Panc1 (cell line): ENCODE measurements at regions not wholly inside any gene's neighbourhood (a gene's known extent, or its start where the extent isn't known, plus 50 kb on each side); places are given as distances from the start of the nearest gene placed in this dataset.

ENCODE experiments used
- ATAC-seq: fragments of 200-7000 bp; cut with Tn5 transposase; 2 replicates; pipeline ENCODE4 v1.9.1; 2020; ENCODE audit warnings: mild to moderate bottlenecking, moderate library complexity
- BruUV-seq: library from RNA; stranded (reverse); fragments of 400-500 nt; replicated peaks from 2 replicates; lab custom pipeline; 2021; lab: Mats Ljungman, UMichigan
- CTCF ChIA-PET: fragments of 300-600 bp; sonication (Branson Sonifier 250); formaldehyde crosslinking; loops from one replicate; lab custom pipeline; 2022; ENCODE audit warnings: antibody characterized with exemption; lab: Charles Lee
- POLR2A ChIA-PET: fragments of 300-600 bp; sonication (Branson Sonifier 250); formaldehyde crosslinking; loops from one replicate; lab custom pipeline; 2022; ENCODE audit warnings: antibody characterized with exemption; lab: Charles Lee
- DNase-seq: peaks from one replicate; pipeline ENCODE4 v3.0.0-alpha.2; 2010; ENCODE audit warnings: low read depth, low spot score
- H3K27ac ChIP-seq: 2 replicates; pipeline ENCODE4 v1.5.1; 2011; ENCODE audit warnings: mild to moderate bottlenecking, low read length, inconsistent platforms
- H3K27me3 ChIP-seq: fragments of 200-500 bp; sonication (Bioruptor generic); 2 replicates; pipeline ENCODE4 v1.6.0; 2014; ENCODE audit warnings: low read length, inconsistent platforms; ENCODE audit not compliant: control insufficient read depth, insufficient read depth
- H3K36me3 ChIP-seq: fragments of 200-500 bp; sonication (Bioruptor generic); 2 replicates; pipeline ENCODE4 v1.5.1; 2014; ENCODE audit warnings: inconsistent platforms, mild to moderate bottlenecking, low read length, moderate library complexity; ENCODE audit not compliant: control insufficient read depth, insufficient read depth
- H3K4me1 ChIP-seq: 2 replicates; pipeline ENCODE4 v1.5.1; 2011; ENCODE audit warnings: inconsistent platforms, mild to moderate bottlenecking, low read length, moderate library complexity; ENCODE audit not compliant: control insufficient read depth, insufficient read depth
- H3K4me3 ChIP-seq, 2 experiments: 2 replicates each; pipeline ENCODE4 v1.5.1; 2011 to 2012; ENCODE audit warnings: low read depth in 2 of 2, low read length in 2 of 2, mild to moderate bottlenecking in 2 of 2, inconsistent platforms in 1 of 2, moderate library complexity in 1 of 2
- H3K9me3 ChIP-seq: fragments of 200-500 bp; sonication (Bioruptor generic); 2 replicates; pipeline ENCODE4 v1.5.1; 2014; ENCODE audit warnings: low read depth, mild to moderate bottlenecking, inconsistent platforms, low read length, moderate library complexity; ENCODE audit not compliant: control insufficient read depth, insufficient read depth
- CTCF ChIP-seq: fragments of 450-650 bp; IDR thresholded peaks from 2 replicates; pipeline ENCODE4 v1.5.1; 2017; ENCODE audit warnings: mild to moderate bottlenecking
- POLR2AphosphoS5 ChIP-seq: IDR thresholded peaks from 2 replicates; pipeline ENCODE4 v1.6.1; 2012; ENCODE audit warnings: mild to moderate bottlenecking, low read depth, low read length, moderate library complexity
- REST ChIP-seq, 2 experiments: IDR thresholded peaks; 2 replicates each; pipeline ENCODE4 v1.6.1; 2011 to 2012; ENCODE audit warnings: low read depth in 2 of 2, control low read depth in 1 of 2, low read length in 1 of 2, mild to moderate bottlenecking in 1 of 2, moderate library complexity in 1 of 2; ENCODE audit not compliant: insufficient read depth in 1 of 2
- SIN3A ChIP-seq: IDR thresholded peaks from 2 replicates; pipeline ENCODE4 v1.6.1; 2012; ENCODE audit warnings: low read depth, mild to moderate bottlenecking, low read length, moderate library complexity, borderline replicate concordance; ENCODE audit not compliant: insufficient read depth
- TCF7L2 ChIP-seq: IDR thresholded peaks from 2 replicates; pipeline ENCODE4 v1.6.1; 2011; ENCODE audit warnings: mild to moderate bottlenecking, low read depth, low read length, inconsistent platforms
- in situ Hi-C: cut with HindIII; loops from 2 replicates; pipeline ENCODE4 v1.10.0; 2016; ENCODE audit warnings: low sequenced_read_pairs, low pct_unique_long_range_greater_than_20kb
- intact Hi-C: fragments of 100-400 bp; cut with micrococcal nuclease; formaldehyde crosslinking; loops from one replicate; pipeline ENCODE4 v1.10.0; 2022; ENCODE audit not compliant: unreplicated experiment

GRCh38 chr1:185449378-185450059, 132.5 kb upstream of the IVNS1ABP start:
- ATAC-seq (no peak), DNase-seq (no peak)
- no peak overlapping the region for H3K4me3 ChIP-seq
- H3K27ac ChIP-seq, result no peak overlapping the region
- no peaks in the 10 kb centered on the region for H3K27me3 ChIP-seq
- no peaks in the 10 kb centered on the region for H3K4me1 ChIP-seq
- TF ChIP-seq POLR2AphosphoS5 (no peak), SIN3A (no peak), CTCF (no peak), TCF7L2 (no peak), REST (IDR thresholded peaks at IDR 0.05; ENCODE audit: insufficient read depth in 1 of 2, low read depth in 2 of 2, low read length in 1 of 2) (no peak)
- CTCF ChIA-PET, result no interaction called here
- in situ Hi-C loops, result no loop called here
- intact Hi-C loops, result no loop called here
- POLR2A ChIA-PET, result no interaction called here
- H3K9me3 ChIP-seq, result no peaks in the 10 kb centered on the region; the same call in 1 of the 2 replicates
- no TSS peak for BruUV-seq
- H3K36me3 ChIP-seq, result no peaks in the 10 kb centered on the region

- in situ Hi-C loops, result no loop called here
- H3K4me3 ChIP-seq, result no peak overlapping the region
- H3K27me3 ChIP-seq, result no peaks in the 10 kb centered on the region
- no peak for DNase-seq
- intact Hi-C loops, result no loop called here
- no peaks in the 10 kb centered on the region for H3K4me1 ChIP-seq
- H3K9me3 ChIP-seq, result no peaks in the 10 kb centered on the region; the same call in 1 of the 2 replicates
- ChIA-PET CTCF (no interaction called here), POLR2A (no interaction called here)
- no peak overlapping the region for H3K27ac ChIP-seq
- no peak for TF ChIP-seq CTCF
- TF ChIP-seq SIN3A, result no peak
- TF ChIP-seq POLR2AphosphoS5, result no peak
- TF ChIP-seq REST (IDR thresholded peaks at IDR 0.05; ENCODE audit: insufficient read depth in 1 of 2, low read depth in 2 of 2, low read length in 1 of 2), result no peak
- TF ChIP-seq TCF7L2, result no peak
- H3K36me3 ChIP-seq, result no peaks in the 10 kb centered on the region
- no peak for ATAC-seq
- no TSS peak for BruUV-seq
Observed at GRCh38 chr1:185448591-185449186, 131.6 kb upstream of the IVNS1ABP start.
